LoVo (cell line): ENCODE measurements at regions not wholly inside any gene's neighbourhood (a gene's known extent, or its start where the extent isn't known, plus 50 kb on each side); places are given as distances from the start of the nearest gene placed in this dataset.
"Not testable (repeated sequence)": the region's sequence is repeated elsewhere in the genome, so short reads cannot be mapped to it uniquely, and the experiment has no call there.

ENCODE experiments used
- DNase-seq: peaks from one replicate; pipeline ENCODE4 v3.0.0-alpha.2; 2016; ENCODE audit warnings: low spot score

DNA sequence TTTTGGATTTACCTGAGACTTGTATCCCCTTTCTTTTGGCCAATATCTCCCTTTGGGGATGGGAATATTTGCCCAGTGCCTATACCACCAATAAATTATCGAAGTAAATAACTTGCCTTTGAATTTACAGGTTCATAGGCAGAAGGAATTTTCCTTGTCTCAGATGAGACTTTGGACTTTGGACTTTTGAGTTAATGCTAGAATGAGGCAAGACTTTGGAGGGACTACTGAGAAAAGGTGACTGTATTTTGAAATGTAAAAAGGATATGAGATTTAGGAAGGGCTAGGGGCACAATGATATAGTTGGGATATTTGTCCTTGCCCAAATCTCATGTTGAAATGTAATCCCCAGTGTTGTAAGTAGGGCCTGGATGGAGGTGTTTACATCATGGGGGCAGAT lies 384.5 kb upstream of the GHITM start:
- DNase-seq, result no peak

DNA sequence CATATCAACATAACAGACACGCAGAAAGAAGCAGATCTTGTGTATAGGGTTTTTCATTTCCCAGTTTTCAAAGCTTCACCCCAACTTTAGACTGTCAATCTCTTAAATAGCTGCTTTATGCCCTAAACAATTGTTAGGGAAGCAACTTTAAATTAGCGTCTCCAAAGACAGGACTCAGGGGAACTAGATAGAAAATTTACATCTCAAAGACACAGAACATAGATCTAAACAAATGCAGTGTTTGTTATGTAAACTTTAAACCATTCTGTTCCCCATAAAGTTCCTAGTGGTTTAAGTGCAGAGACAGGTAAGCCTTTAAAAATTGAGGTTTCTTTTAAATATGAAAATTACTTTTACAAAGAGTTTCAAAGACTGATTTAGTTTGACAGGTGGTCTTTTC lies 379.2 kb upstream of the GHITM start:
- no peak for DNase-seq

GRCh38 chr10:83764666-83765065 lies 374.6 kb upstream of the GHITM start:
- no peak for DNase-seq

DNA sequence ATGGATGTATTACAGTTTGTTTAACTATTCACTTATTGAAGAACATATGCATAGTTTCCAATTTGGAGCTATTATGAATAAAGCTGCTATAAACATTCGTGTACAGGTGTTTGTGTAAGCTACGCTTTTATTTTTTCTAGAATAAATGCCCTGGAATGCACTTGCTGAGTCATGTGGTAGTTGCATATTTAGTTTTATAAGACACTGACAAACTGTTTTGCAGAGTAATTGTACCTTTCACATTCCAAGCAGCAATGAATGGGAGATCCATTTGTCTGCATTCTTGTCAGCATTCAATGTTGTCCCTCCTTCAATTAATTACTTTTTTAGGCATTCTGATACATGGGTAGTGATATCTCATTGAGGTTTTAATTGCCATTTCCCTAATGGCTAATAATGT lies 373.6 kb upstream of the GHITM start:
- DNase-seq, result no peak

GRCh38 chr10:83769281-83769820 lies 370.0 kb upstream of the GHITM start:
- DNase-seq, result no peak

DNA sequence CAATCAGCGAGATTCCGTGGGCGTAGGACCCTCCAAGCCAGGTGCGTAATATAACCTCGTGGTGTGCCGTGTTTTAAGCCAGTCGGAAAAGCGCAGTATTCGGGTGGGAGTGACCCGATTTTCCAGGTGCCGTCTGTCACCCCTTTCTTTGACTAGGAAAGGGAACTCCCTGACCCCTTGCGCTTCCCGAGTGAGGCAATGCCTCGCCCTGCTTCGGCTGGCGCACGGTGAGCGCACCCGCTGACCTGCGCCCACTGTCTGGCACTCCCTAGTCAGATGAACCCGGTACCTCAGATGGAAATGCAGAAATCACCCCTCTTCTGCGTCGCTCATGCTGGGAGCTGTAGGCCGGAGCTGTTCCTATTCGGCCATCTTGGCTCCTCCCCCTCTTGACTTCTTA lies 352.6 kb upstream of the GHITM start:
- not testable (repeated sequence) for DNase-seq

- DNase-seq, result no peak
Measured at GRCh38 chr10:83801983-83802382, 337.3 kb upstream of the GHITM start.

DNA sequence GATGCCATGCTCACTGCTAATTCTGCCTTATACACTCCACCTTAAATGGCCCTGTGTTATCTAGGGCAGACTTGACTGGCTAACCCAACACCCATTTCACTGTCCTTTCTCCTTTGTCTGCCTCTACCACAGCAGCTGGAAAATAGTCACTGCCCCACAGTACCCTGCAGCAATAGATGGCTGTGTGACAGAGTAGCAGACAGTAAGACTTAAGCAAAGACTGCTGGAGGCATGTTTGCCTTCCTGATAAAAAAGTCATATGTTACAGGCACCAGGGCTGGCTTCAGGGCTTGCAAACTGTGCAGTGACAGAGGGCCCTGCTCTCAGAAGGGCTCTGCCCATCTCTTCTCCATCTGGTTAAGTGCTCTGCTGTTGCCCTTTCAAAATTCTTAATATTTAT lies 332.6 kb upstream of the GHITM start:
- DNase-seq, result no peak

DNA sequence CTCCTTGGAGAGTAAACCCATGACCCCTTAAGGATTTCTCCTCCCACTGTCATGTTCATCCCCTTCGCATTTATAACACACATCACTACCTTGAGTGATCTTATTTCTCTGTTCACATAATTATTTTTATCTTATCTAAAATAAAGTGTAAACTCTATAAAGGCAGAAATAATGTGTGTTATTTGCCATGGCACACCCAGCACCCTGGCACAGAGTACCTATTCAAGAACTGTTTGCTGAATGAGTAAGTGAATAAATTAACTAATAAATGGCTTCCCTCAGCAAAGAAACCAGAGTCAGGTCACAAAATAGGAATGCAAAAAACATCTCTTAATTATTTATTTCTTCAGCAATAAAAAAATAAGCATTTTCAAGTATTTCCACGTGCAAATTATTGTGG lies 330.3 kb upstream of the GHITM start:
- no peak for DNase-seq

DNA sequence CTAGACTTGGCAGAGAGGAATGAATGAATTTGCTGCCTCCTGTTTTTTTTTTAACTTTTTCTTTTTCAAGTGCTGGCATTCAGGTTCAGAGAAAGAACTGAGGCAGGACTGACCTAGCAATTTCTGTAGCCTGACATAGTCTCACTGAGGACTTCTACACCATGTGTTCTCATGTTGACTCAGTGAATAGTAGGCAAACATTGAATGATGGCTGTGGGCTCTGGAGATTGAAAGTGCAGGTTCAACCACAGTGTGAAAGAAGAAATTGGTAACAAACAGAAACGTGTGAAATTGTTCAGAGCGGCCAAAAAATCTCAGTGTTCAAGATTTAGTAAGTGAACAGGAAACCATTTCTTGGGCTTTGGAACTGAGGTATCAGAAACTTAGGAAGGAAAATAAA lies 322.4 kb upstream of the GHITM start:
- no peak for DNase-seq

DNA sequence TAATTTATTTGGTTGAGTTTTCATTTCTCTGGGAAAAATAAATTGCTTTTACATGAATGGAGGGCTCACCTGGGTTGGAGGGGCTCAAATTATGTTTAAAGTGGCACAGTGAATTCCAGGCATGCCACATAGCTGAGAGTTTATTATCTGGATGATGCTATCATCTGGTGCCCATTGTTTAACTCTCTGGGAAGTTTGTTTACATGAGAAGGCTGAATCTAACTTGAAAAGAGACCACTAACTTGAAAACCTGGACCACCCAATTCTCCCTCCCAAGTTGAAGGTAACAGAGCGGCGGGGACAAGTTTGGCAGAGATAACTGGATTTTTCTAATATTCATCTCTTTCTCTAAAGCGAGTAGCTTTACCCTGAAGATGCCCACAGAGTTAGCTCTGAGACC lies 321.5 kb upstream of the GHITM start:
- DNase-seq, result no peak

GRCh38 chr10:83819609-83820008 lies 319.7 kb upstream of the GHITM start:
- no peak for DNase-seq

DNA sequence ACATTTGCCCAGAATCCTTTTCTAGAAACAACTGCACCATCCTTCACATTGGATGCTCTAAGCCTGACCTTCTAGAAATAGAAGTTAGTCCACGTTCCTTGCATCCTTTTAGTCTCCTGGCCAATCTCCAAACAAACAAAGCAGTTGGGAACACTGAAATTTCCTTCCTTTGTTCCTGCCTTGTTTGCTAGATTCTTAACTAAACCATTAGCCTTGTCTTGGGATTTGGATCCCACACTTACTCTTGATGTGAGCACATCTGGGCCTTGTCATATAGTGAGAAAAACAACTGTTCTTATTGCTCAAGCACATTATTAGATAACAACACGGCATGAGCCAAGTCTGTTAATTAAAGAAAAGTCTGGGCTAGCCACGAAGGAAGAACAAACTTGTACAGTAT lies 319.3 kb upstream of the GHITM start:
- DNase-seq, result no peak

DNA sequence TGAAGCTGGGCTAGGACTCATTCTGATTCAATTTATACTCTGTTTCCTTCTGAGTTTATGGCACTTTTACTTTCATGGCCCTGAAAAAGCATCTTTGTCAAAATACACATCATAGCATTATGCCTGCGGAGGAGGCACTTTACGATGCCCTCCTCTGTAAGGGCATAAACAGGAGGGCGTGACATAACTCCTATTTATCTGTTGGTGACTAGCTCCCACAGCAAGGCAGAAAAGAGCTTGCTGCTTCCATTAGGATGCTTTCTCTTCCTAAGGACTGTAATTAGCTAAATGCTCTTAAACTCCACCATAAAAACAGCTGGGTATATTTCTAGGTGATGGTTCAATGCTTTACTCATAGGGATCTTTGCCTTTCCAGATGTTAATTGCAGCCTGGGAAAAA lies 315.2 kb upstream of the GHITM start:
- DNase-seq, result no peak

GRCh38 chr10:83834096-83834495 lies 305.2 kb upstream of the GHITM start:
- DNase-seq, result no peak

GRCh38 chr10:83835945-83836745 lies 303.2 kb upstream of the GHITM start:
- no peak for DNase-seq

GRCh38 chr10:83848677-83849076 lies 290.6 kb upstream of the GHITM start:
- no peak for DNase-seq

GRCh38 chr10:83849150-83849549 lies 290.2 kb upstream of the GHITM start:
- no peak for DNase-seq

DNA sequence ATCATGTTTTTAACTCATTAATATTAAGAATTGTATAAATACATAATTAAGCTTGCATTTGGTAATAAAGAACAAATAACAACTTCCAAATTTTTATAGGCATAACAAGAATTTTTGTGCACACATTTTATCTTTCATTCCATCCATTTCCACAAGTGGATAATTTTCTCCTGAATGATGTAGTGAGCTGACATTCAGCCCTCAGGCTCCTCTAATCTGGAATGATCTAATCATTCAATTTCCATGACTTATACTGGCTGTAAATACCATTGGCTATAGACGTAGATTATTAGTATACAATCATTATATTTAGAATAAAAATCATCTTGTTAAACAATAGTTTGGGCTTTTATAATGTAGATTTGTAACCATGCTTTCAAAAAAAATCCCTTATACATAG lies 287.2 kb upstream of the GHITM start:
- no peak for DNase-seq

DNA sequence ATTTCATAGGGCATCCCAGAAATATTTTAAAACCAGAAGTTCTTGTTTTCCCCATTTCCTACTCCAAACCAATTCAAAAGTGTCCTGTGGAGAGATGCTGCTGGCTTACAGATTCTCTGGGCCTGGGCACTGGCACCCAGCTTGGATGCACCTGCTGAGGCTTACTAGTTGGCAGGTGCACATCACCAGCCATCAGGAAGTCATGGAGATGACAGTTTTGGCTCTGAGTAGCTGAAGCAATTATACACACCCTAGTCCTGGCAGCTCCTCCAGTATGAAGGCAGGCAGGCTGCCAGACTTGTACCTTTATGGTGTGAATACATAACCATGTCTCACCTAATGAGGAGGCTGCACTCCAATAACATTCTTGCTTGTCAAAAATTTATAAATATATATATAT lies 276.6 kb upstream of the GHITM start:
- DNase-seq, result no peak

DNA sequence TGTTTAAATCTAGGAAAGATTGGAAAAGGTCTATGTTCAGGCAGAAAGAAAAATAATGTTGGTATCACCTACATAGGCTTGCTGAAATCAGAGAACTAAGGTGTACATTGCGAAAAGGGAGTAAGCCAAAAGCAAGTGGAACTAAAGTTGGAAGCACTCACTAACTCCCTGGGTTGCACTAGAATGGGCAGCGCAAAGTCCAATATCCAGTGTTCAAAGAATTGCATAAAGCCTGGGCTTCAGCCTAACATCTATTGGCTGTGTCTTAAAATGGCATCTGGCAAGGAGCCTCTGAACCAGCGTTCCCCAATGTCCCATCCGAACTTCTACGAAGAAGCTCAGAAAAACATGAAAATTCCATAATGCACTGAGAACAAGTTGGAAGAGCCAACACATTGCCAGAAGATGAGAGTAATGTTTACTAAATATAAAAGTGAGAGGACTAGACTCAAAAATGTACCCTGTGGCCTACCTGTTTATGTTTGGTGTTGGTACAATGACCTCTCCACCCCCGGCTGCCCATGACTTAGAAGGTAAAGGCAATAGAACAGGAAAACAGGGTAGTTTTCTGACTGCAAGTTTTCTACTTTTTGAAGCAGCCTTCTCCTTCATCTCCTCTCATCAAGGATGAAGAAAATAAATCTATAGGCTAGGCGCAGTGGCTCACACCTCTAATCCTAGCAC lies 275.9 kb upstream of the GHITM start:
- no peak for DNase-seq

DNA sequence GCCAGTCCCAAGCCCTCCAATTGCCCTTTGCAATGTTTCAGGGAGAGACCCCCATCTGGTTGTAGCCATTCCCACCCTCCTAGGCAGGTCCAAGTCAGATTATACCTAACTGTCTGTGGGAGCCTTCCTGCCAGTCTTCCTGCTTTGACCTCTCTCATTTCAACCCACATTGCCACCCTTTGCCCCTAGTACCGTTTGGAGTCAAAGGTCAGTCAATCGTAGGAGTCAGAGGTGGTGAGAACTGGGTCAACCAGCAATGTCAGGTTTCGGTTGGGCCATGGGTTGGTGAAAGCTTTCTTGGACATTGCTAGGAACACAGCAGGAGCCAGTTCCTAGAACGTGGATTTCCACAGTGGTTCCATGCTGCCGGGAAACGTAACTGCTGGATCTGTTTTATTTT lies 269.4 kb upstream of the GHITM start:
- no peak for DNase-seq
